VCaP (cell line): ENCODE measurements at regions not wholly inside any gene's neighbourhood (a gene's known extent, or its start where the extent isn't known, plus 50 kb on each side); places are given as distances from the start of the nearest gene placed in this dataset.

ENCODE experiments used
- H3K27ac ChIP-seq: fragments of 450-650 bp; 2 replicates; pipeline ENCODE4 v1.5.1; 2017
- TF ChIP-seq, protein P1 (sequence below): fragments of 450-650 bp; conservative IDR thresholded peaks from 2 replicates; pipeline ENCODE4 v1.5.1; 2017; ENCODE audit warnings: mild to moderate bottlenecking, moderate library complexity

DNA sequence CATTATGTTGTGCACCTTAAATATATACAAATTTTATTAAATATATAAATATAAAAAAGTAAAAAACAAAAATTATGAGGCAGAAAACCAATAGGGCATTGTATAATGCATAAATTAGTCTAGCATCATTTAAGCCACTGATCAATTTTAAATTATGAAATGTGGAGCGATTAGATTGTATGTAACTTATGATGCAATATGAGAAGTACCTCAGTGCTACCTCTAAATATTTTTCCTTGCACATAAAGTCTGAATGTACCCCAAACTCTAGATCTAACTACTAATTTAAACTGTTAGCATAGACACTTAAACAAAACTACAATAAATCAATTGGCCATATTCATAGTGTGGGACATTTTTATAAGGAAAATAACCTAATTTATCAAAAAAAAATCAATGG is 1178.5 kb upstream of the MIR17HG start:
- TF ChIP-seq, protein P1, sequence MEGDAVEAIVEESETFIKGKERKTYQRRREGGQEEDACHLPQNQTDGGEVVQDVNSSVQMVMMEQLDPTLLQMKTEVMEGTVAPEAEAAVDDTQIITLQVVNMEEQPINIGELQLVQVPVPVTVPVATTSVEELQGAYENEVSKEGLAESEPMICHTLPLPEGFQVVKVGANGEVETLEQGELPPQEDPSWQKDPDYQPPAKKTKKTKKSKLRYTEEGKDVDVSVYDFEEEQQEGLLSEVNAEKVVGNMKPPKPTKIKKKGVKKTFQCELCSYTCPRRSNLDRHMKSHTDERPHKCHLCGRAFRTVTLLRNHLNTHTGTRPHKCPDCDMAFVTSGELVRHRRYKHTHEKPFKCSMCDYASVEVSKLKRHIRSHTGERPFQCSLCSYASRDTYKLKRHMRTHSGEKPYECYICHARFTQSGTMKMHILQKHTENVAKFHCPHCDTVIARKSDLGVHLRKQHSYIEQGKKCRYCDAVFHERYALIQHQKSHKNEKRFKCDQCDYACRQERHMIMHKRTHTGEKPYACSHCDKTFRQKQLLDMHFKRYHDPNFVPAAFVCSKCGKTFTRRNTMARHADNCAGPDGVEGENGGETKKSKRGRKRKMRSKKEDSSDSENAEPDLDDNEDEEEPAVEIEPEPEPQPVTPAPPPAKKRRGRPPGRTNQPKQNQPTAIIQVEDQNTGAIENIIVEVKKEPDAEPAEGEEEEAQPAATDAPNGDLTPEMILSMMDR, result no peak
- H3K27ac ChIP-seq, result no peak overlapping the region

DNA sequence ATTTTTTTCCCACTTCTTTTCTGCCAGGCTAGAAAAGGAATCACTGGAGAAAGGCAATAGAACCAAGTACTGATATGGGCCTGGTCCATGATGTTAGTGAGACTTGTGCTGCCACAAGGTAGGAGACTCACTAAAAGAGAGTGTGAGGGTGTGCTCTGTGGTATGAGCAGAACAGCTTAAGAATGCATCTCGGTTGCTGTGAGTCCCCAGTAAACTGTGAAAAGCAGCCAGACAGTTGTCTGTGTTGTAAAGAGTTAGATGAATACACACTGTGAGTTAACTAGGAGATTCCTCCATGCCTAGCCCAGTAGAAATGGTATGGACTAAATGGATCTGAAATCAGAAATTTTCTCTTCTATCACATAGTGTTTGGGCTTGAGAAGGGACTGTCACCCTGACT is 1177.3 kb upstream of the MIR17HG start:
- no peak overlapping the region for H3K27ac ChIP-seq
- TF ChIP-seq, protein P1, result no peak

DNA sequence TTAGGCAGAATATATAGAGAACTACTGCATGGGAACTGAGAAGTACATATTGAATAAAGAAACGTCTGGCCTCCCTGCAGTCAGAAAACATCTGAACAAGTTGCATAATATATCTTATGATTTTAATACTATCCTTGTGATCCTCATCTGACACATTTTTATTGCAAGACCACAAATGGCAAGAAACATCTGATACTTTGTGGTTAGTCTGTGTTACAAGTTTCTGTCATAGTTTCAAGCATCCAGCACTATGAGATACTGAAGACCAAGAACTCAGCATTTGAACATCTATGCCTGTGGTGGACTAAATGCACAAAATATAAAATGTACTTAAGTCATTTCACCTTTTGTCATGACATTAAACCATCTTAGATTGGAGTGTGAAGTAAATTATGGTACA is 1175.8 kb upstream of the MIR17HG start:
- no peak overlapping the region for H3K27ac ChIP-seq
- TF ChIP-seq, protein P1, result no peak

DNA sequence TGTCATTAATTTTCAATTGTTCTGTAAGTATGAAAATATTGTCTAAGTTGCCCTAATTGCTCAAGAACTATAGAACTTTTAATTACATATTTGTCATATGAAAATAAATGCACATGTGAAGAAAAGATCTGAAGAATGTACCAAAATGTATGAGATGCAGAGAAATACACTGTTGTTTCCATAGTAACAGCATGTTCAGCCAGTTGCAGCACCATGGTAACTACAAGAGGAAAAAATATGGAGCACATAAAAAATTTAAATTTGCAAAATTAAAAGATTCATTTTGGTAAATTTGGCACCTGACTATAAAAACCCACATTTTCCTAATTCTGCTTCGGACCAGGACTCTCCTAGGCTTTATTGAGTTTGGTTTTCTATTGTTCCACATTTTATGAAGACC is 1170.0 kb upstream of the MIR17HG start:
- no peak overlapping the region for H3K27ac ChIP-seq
- TF ChIP-seq, protein P1, result no peak

DNA sequence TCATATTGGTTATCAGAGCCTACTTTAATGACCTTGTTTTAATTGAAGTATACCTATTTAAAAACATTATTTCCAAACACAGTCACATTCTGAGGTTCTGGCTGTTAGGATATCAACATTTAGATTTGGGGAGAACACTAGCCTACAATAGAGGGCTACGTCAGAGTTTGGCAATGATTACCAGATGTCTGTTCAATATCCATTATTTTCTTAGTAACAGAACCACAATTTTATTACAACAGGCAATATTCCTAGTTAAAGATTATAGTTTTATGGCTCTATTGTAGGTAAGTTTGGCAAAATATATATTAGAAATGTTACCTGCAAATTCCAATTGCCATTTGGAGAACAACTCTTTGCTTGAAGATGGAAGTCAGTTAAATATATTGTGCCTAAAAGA is 1163.1 kb upstream of the MIR17HG start:
- TF ChIP-seq, protein P1, result no peak
- H3K27ac ChIP-seq, result no peak overlapping the region

DNA sequence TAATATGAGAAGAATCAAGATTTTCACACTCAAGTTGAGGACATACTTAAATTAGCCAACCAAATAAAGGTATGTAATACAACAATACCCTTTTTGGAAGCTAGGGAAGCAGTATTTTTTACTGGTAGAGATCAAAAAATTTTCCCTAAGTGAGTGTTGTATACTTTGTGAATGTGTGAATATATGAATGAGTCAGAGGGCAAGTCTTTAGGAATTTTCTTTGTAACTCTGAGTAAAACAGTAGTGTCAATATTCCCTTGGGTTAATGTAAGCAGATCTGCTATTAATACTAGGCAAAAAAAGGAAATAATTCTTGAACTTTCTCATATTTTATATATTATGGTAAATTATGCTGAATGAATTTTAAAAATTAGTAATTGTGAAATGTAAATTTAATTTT is 1161.8 kb upstream of the MIR17HG start:
- H3K27ac ChIP-seq, result no peak overlapping the region
- TF ChIP-seq, protein P1, result no peak

DNA sequence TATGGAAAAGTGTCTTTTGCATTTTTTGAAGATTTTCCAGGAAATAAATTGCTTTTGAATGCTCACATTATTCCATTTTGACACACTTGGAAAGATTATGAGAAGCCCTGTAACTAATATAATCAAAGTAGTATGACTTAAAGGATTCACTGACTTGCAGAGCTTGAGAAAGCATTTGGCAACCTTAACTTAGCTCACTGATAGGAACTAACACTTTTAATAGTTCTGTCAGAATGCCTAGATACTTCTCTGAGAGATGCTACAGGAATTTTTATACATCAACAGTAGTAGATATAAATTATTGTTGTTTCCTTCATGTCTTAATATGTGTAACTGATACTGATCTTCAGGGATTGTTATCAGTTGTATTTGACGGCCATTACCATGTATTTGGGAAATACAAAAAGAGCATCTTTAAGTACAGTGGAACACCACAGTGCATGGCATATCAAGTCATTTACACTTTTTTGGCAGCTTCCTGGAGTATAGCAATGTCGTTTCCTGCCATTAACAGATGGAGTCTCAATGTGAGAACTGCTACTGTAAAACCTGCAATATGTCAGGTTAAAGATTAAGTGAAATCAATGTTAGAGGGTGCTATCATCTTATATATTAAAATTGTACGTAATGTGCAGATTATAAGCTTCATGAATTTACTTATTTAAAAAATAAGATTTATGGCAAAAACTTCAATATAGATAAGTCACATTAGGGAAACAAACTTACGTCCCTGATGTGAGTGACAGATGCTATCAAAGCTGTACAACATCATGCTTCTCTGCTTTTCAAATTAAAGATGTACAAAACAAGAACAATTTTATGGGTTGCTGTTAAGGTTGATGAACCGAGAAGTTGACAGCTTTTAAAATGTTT is 1159.8 kb upstream of the MIR17HG start:
- no peak overlapping the region for H3K27ac ChIP-seq
- TF ChIP-seq, protein P1, result no peak
